ENCODE measurements at regions not wholly inside any gene's neighbourhood (a gene's known extent, or its start where the extent isn't known, plus 50 kb on each side); places are given as distances from the start of the nearest gene placed in this dataset.

GRCh38 chr11:26062660-26063059, 269.3 kb upstream of the ANO3 start:
- TF ChIP-seq CTCF (IDR thresholded peaks at IDR 0.05) (no peak), POLR2A (IDR thresholded peaks at IDR 0.05) (no peak)
